OCI-LY1 (cell line): ENCODE measurements at regions not wholly inside any gene's neighbourhood (a gene's known extent, or its start where the extent isn't known, plus 50 kb on each side); places are given as distances from the start of the nearest gene placed in this dataset.

Experiments used
- H2AFZ ChIP-seq: fragments of 200-600 bp; sonication (generic), shearing (Covaris generic); 2 replicates; pipeline ENCODE4 v1.6.0; 2014; ENCODE audit warnings: antibody characterized with exemption, mild to moderate bottlenecking, low read length
- H3F3A ChIP-seq: fragments of 200-600 bp; sonication (generic), shearing (Covaris generic); 2 replicates; pipeline ENCODE4 v1.6.0; 2014; ENCODE audit warnings: mild to moderate bottlenecking, antibody characterized with exemption, low read length, moderate library complexity; ENCODE audit not compliant: insufficient read depth
- H3K27ac ChIP-seq: fragments of 200-600 bp; sonication (generic); 2 replicates; pipeline ENCODE4 v1.5.1; 2014; ENCODE audit warnings: low read length, mixed run types, mild to moderate bottlenecking, low read depth; ENCODE audit not compliant: poor library complexity, severe bottlenecking
- H3K27me3 ChIP-seq: fragments of 200-600 bp; sonication (generic); 2 replicates; pipeline ENCODE4 v1.6.0; 2014; ENCODE audit warnings: antibody characterized with exemption, mild to moderate bottlenecking, low read length, moderate library complexity; ENCODE audit not compliant: insufficient read depth
- H3K36me3 ChIP-seq: fragments of 200-600 bp; sonication (generic); 2 replicates; pipeline ENCODE4 v1.6.1; 2014; ENCODE audit warnings: mild to moderate bottlenecking, antibody characterized with exemption, low read length, moderate library complexity, mixed read lengths; ENCODE audit not compliant: insufficient read depth
- H3K4me1 ChIP-seq: fragments of 200-600 bp; sonication (generic); 2 replicates; pipeline ENCODE4 v1.5.1; 2014; ENCODE audit warnings: mild to moderate bottlenecking, low read length, moderate library complexity; ENCODE audit not compliant: insufficient read depth, severe bottlenecking
- H3K4me2 ChIP-seq: fragments of 200-600 bp; sonication (generic), shearing (Covaris generic); 2 replicates; pipeline ENCODE4 v1.6.1; 2014; ENCODE audit warnings: low read length
- H3K4me3 ChIP-seq: fragments of 200-600 bp; sonication (generic); 2 replicates; pipeline ENCODE4 v1.5.1; 2014; ENCODE audit warnings: low read length, low read depth, mild to moderate bottlenecking, mixed read lengths; ENCODE audit not compliant: poor library complexity, severe bottlenecking
- H3K79me2 ChIP-seq: fragments of 200-600 bp; shearing (Covaris generic); 2 replicates; pipeline ENCODE4 v1.6.1; 2016; ENCODE audit warnings: mixed run types, low read length, mixed read lengths; ENCODE audit not compliant: insufficient read depth
- H3K9ac ChIP-seq: fragments of 200-600 bp; sonication (generic), shearing (Covaris generic); 2 replicates; pipeline ENCODE4 v1.6.1; 2014; ENCODE audit warnings: mild to moderate bottlenecking, low read length, mixed read lengths
- H3K9me2 ChIP-seq: fragments of 200-600 bp; sonication (generic), shearing (Covaris generic); 2 replicates; pipeline ENCODE4 v1.6.1; 2014; ENCODE audit warnings: low read depth, mild to moderate bottlenecking, low read length, mixed read lengths
- H3K9me3 ChIP-seq: fragments of 200-600 bp; shearing (Covaris generic); 2 replicates; pipeline ENCODE4 v1.6.1; 2014; ENCODE audit warnings: low read length, mixed read lengths
- H4K20me1 ChIP-seq: fragments of 200-600 bp; sonication (generic), shearing (Covaris generic); 2 replicates; pipeline ENCODE4 v1.6.0; 2016; ENCODE audit warnings: mild to moderate bottlenecking, low read length; ENCODE audit not compliant: insufficient read depth
- CTCF ChIP-seq: fragments of 200-600 bp; sonication (generic), shearing (Covaris generic); IDR thresholded peaks from 2 replicates; pipeline ENCODE4 v1.5.1; 2017; ENCODE audit warnings: mild to moderate bottlenecking, antibody characterized with exemption, low read length, moderate library complexity, mixed read lengths
- EZH2 ChIP-seq: fragments of 200-600 bp; sonication (generic), shearing (Covaris generic); IDR thresholded peaks from 2 replicates; pipeline ENCODE4 v1.8.0; 2017; ENCODE audit warnings: borderline replicate concordance, mixed run types, mild to moderate bottlenecking, antibody characterized with exemption, low read length, moderate library complexity, mixed read lengths

GRCh38 chr1:58893257-58893869, 109.5 kb upstream of the JUN start:
- H3K4me1 ChIP-seq = no peaks in the 10 kb centered on the region
- H4K20me1 ChIP-seq = no peaks in the 10 kb centered on the region
- H3K9ac ChIP-seq = no peak overlapping the region
- no peaks in the 10 kb centered on the region for H3F3A ChIP-seq
- no peaks in the 10 kb centered on the region for H3K79me2 ChIP-seq
- no peaks in the 10 kb centered on the region for H3K9me2 ChIP-seq
- TF ChIP-seq EZH2 (no peak), CTCF (no peak)
- no peaks in the 10 kb centered on the region for H3K9me3 ChIP-seq
- no peak overlapping the region for H3K4me2 ChIP-seq
- no peaks in the 10 kb centered on the region for H3K27me3 ChIP-seq
- no peak overlapping the region for H3K4me3 ChIP-seq
- H3K36me3 ChIP-seq = no peaks in the 10 kb centered on the region
- H2AFZ ChIP-seq = no peak overlapping the region
- H3K27ac ChIP-seq = no peak overlapping the region

- H3K4me1 ChIP-seq = no peaks in the 10 kb centered on the region
- TF ChIP-seq CTCF = no peak
- TF ChIP-seq EZH2 = no peak
- H4K20me1 ChIP-seq = no peaks in the 10 kb centered on the region
- H3K79me2 ChIP-seq = no peaks in the 10 kb centered on the region
- no peak overlapping the region for H2AFZ ChIP-seq
- no peak overlapping the region for H3K9ac ChIP-seq
- H3K27ac ChIP-seq = no peak overlapping the region
- no peak overlapping the region for H3K4me2 ChIP-seq
- H3K9me2 ChIP-seq = no peaks in the 10 kb centered on the region
- no peaks in the 10 kb centered on the region for H3K27me3 ChIP-seq
- H3K36me3 ChIP-seq = no peaks in the 10 kb centered on the region
- no peaks in the 10 kb centered on the region for H3F3A ChIP-seq
- no peak overlapping the region for H3K4me3 ChIP-seq
- no peaks in the 10 kb centered on the region for H3K9me3 ChIP-seq
Observed at GRCh38 chr1:58895082-58895481, 111.2 kb upstream of the JUN start.

GRCh38 chr1:58895559-58896145, 111.8 kb upstream of the JUN start:
- H3K9me3 ChIP-seq = no peaks in the 10 kb centered on the region
- H3F3A ChIP-seq = no peaks in the 10 kb centered on the region
- TF ChIP-seq EZH2 (no peak), CTCF (no peak)
- H3K9ac ChIP-seq = no peak overlapping the region
- no peaks in the 10 kb centered on the region for H4K20me1 ChIP-seq
- no peaks in the 10 kb centered on the region for H3K4me1 ChIP-seq
- H2AFZ ChIP-seq = no peak overlapping the region
- no peaks in the 10 kb centered on the region for H3K27me3 ChIP-seq
- no peaks in the 10 kb centered on the region for H3K79me2 ChIP-seq
- no peak overlapping the region for H3K27ac ChIP-seq
- no peaks in the 10 kb centered on the region for H3K36me3 ChIP-seq
- H3K4me2 ChIP-seq = no peak overlapping the region
- H3K9me2 ChIP-seq = no peaks in the 10 kb centered on the region
- no peak overlapping the region for H3K4me3 ChIP-seq
